ENCODE measurements at regions not wholly inside any gene's neighbourhood (a gene's known extent, or its start where the extent isn't known, plus 50 kb on each side); places are given as distances from the start of the nearest gene placed in this dataset.

GRCh38 chrX:88605222-88605583 is 141.8 kb upstream of the CPXCR1 start:
- DNase-seq (ENCODE audit: extremely low read depth, low read depth) = no peak
- TF ChIP-seq, protein P1, sequence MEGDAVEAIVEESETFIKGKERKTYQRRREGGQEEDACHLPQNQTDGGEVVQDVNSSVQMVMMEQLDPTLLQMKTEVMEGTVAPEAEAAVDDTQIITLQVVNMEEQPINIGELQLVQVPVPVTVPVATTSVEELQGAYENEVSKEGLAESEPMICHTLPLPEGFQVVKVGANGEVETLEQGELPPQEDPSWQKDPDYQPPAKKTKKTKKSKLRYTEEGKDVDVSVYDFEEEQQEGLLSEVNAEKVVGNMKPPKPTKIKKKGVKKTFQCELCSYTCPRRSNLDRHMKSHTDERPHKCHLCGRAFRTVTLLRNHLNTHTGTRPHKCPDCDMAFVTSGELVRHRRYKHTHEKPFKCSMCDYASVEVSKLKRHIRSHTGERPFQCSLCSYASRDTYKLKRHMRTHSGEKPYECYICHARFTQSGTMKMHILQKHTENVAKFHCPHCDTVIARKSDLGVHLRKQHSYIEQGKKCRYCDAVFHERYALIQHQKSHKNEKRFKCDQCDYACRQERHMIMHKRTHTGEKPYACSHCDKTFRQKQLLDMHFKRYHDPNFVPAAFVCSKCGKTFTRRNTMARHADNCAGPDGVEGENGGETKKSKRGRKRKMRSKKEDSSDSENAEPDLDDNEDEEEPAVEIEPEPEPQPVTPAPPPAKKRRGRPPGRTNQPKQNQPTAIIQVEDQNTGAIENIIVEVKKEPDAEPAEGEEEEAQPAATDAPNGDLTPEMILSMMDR (IDR thresholded peaks at IDR 0.05; ENCODE audit: low read depth, low read length) = no peak

DNA sequence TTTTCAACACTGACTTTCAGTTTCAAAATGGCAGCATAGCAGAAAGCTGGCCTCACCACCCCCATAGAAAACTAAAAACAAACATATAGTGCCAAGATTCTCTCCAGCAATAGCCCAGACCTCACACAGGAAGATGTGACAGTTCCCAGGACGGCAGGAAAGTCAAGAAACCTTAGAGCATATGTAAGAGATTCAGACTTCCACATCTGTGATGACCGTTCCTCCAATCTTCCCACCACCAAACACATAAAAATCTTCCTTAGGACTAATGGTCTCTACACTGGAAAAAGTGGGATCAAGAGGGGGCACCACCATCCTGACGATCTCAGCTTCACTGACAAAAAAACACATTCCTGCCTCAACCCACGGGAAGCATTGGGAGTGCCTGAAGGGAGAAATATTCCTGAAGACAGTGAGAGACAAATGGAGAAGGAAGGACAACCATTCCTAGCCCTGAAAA is 134.1 kb upstream of the CPXCR1 start:
- TF ChIP-seq, protein P1 (IDR thresholded peaks at IDR 0.05; ENCODE audit: low read depth, low read length) = no peak
- no peak for DNase-seq (ENCODE audit: extremely low read depth, low read depth)

- no peak for DNase-seq (ENCODE audit: extremely low read depth, low read depth)
- TF ChIP-seq, protein P1 (IDR thresholded peaks at IDR 0.05; ENCODE audit: low read depth, low read length) = peak; percentile 11
These were observed 133.7 kb upstream of the CPXCR1 start for GRCh38 chrX:88613338-88613737.

- TF ChIP-seq, protein P1 (IDR thresholded peaks at IDR 0.05; ENCODE audit: low read depth, low read length) = no peak
- no peak for DNase-seq (ENCODE audit: extremely low read depth, low read depth)
These were observed 125.7 kb upstream of the CPXCR1 start for GRCh38 chrX:88621278-88621677.

GRCh38 chrX:88655460-88655859 is 91.6 kb upstream of the CPXCR1 start:
- TF ChIP-seq, protein P1 (IDR thresholded peaks at IDR 0.05; ENCODE audit: low read depth, low read length) = no peak
- DNase-seq (ENCODE audit: extremely low read depth, low read depth) = no peak

DNA sequence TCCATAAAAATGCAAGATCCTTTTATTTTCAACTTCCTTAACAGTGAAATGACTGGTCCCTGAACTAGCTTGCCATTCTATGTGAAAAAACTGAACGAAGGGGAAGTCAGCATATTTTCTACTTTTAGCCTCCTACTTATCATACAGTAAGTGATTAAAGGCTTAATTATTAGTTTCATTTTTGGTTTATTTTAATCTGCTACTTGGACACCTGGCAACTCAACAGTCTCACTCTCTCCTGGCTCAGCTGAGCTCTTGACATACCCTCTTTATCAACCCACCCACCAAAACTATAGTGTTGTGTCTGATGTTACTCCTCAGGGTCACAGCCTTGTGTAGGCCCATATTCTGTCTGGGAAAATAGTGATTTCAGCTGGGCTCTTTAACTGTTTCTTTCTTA is 86.2 kb upstream of the CPXCR1 start:
- TF ChIP-seq, protein P1 (IDR thresholded peaks at IDR 0.05; ENCODE audit: low read depth, low read length) = no peak

GRCh38 chrX:88672261-88672660 is 74.8 kb upstream of the CPXCR1 start:
- TF ChIP-seq, protein P1 (IDR thresholded peaks at IDR 0.05; ENCODE audit: low read depth, low read length) = no peak
- DNase-seq (ENCODE audit: extremely low read depth, low read depth) = no peak

More for the DNA sequence above, 86.2 kb upstream of the CPXCR1 start:
- no peak for DNase-seq (ENCODE audit: extremely low read depth, low read depth)
